ENCODE measurements at regions not wholly inside any gene's neighbourhood (a gene's known extent, or its start where the extent isn't known, plus 50 kb on each side); places are given as distances from the start of the nearest gene placed in this dataset.
A peak's percentile ranks its signal among the peaks of the same experiment; 100 is the strongest.
"Not testable (repeated sequence)": the region's sequence is repeated elsewhere in the genome, so short reads cannot be mapped to it uniquely, and the experiment has no call there.

- H3K27me3 ChIP-seq; H3K4me3 ChIP-seq; H3K9me3 ChIP-seq; intact Hi-C loops (cut with DNase I); H3K36me3 ChIP-seq: not testable (repeated sequence)
- TF ChIP-seq EP300 (IDR thresholded peaks at IDR 0.05), result peak in 1 of 4 donors; percentile 71
- peak; percentile 52 to 86 (median 76) for TF ChIP-seq POLR2AphosphoS5 (IDR thresholded peaks at IDR 0.05)
- 46 to 67% methylated on average over 6 to 7 of the region's 9 CpGs for WGBS, 2 donors
- peak overlapping the region; percentile 65 to 81 (median 76) for H3K27ac ChIP-seq
- peak; percentile 97 for DNase-seq
- H3K4me1 ChIP-seq, result peaks cover 0 to 54% (median 43%) of the 10 kb centered on the region in 4 donors
Measured at GRCh38 chr16:29265255-29265853, 141.2 kb downstream of the NPIPB11 start.

GRCh38 chr16:29264080-29264837, 142.3 kb downstream of the NPIPB11 start:
- peaks cover 0 to 48% (median 37%) of the 10 kb centered on the region in 4 donors for H3K4me1 ChIP-seq
- H3K27me3 ChIP-seq; intact Hi-C loops (cut with DNase I); H3K9me3 ChIP-seq; H3K36me3 ChIP-seq; H3K4me3 ChIP-seq; DNase-seq: not testable (repeated sequence)
- peak overlapping the region; percentile 65 to 81 (median 76) for H3K27ac ChIP-seq
- WGBS, 2 donors, result 81 to 89% methylated on average over 8 to 11 of the region's 11 CpGs

GRCh38 chr16:29262725-29263124, 143.8 kb downstream of the NPIPB11 start:
- H3K9me3 ChIP-seq; intact Hi-C loops (cut with DNase I); DNase-seq; H3K27me3 ChIP-seq; H3K4me3 ChIP-seq; H3K36me3 ChIP-seq: not testable (repeated sequence)
- Histone ChIP-seq H3K4me1 (peaks cover 0 to 37% (median 26%) of the 10 kb centered on the region in 4 donors), H3K27ac (peak overlapping the region in 3 of 4 donors; percentile 14 to 81 (median 65))
- 92 to 93% methylated on average over 7 of the region's 7 CpGs for WGBS, 2 donors

- peaks cover 0 to 30% (median 26%) of the 10 kb centered on the region in 4 donors for H3K4me1 ChIP-seq
- 69 to 80% methylated on average over 32 to 33 of the region's 37 CpGs for WGBS, 2 donors
- intact Hi-C loops (cut with DNase I); H3K36me3 ChIP-seq; H3K4me3 ChIP-seq; DNase-seq; H3K9me3 ChIP-seq; H3K27me3 ChIP-seq: not testable (repeated sequence)
- peak in 2 of 4 donors; percentile 42 to 43 for TF ChIP-seq POLR2AphosphoS5 (IDR thresholded peaks at IDR 0.05)
- peak overlapping the region; percentile 52 to 81 (median 64) for H3K27ac ChIP-seq
Measured at GRCh38 chr16:29261427-29262248, 144.9 kb downstream of the NPIPB11 start.

GRCh38 chr16:29260683-29261426, 145.7 kb downstream of the NPIPB11 start:
- Histone ChIP-seq H3K27ac (peak overlapping the region; percentile 42 to 64 (median 52)), H3K4me1 (peaks cover 0 to 29% (median 26%) of the 10 kb centered on the region in 4 donors)
- 86 to 88% methylated on average over 24 to 25 of the region's 25 CpGs for WGBS, 2 donors
- H3K27me3 ChIP-seq; intact Hi-C loops (cut with DNase I); DNase-seq; H3K9me3 ChIP-seq; H3K36me3 ChIP-seq; H3K4me3 ChIP-seq: not testable (repeated sequence)

- H3K27ac ChIP-seq; H3K4me3 ChIP-seq; DNase-seq; H3K9me3 ChIP-seq; H3K36me3 ChIP-seq; intact Hi-C loops (cut with DNase I); H3K27me3 ChIP-seq: not testable (repeated sequence)
- 78 to 88% methylated on average over 25 of the region's 25 CpGs for WGBS, 2 donors
- H3K4me1 ChIP-seq, result peaks cover 0 to 26% (median 22%) of the 10 kb centered on the region in 4 donors
Measured at GRCh38 chr16:29259635-29260457, 146.7 kb downstream of the NPIPB11 start.

- H3K36me3 ChIP-seq; H3K27me3 ChIP-seq; H3K4me3 ChIP-seq; H3K9me3 ChIP-seq; H3K27ac ChIP-seq; intact Hi-C loops (cut with DNase I); DNase-seq: not testable (repeated sequence)
- 92 to 95% methylated on average over 19 of the region's 19 CpGs for WGBS, 2 donors
- H3K4me1 ChIP-seq, result peaks cover 0 to 18% (median 14%) of the 10 kb centered on the region in 4 donors
Measured at GRCh38 chr16:29258946-29259634, 147.4 kb downstream of the NPIPB11 start.

Measured in sigmoid colon (tissue), 6 donors.